ENCODE measurements at regions not wholly inside any gene's neighbourhood (a gene's known extent, or its start where the extent isn't known, plus 50 kb on each side); places are given as distances from the start of the nearest gene placed in this dataset.

- DNase-seq (ENCODE audit: low read depth) = no peak
These were observed 67.5 kb downstream of the ATP6V1G3 start for GRCh38 chr1:198472997-198473396.

GRCh38 chr1:198472119-198472518, 68.4 kb downstream of the ATP6V1G3 start:
- DNase-seq (ENCODE audit: low read depth) = no peak

GRCh38 chr1:198467907-198468306, 72.6 kb downstream of the ATP6V1G3 start:
- DNase-seq (ENCODE audit: low read depth) = no peak

- DNase-seq (ENCODE audit: low read depth) = no peak
These were observed 73.1 kb downstream of the ATP6V1G3 start for GRCh38 chr1:198467342-198467741.

GRCh38 chr1:198465201-198466144, 75.0 kb downstream of the ATP6V1G3 start:
- peak; percentile 59 for DNase-seq (ENCODE audit: low read depth)

GRCh38 chr1:198463709-198464108, 76.8 kb downstream of the ATP6V1G3 start:
- DNase-seq (ENCODE audit: low read depth) = no peak

GRCh38 chr1:198462365-198463019, 78.0 kb downstream of the ATP6V1G3 start:
- no peak for DNase-seq (ENCODE audit: low read depth)

- DNase-seq (ENCODE audit: low read depth) = no peak
These were observed 84.5 kb downstream of the ATP6V1G3 start for GRCh38 chr1:198455966-198456365.

- DNase-seq (ENCODE audit: low read depth) = peak; percentile 53
These were observed 90.6 kb downstream of the ATP6V1G3 start for GRCh38 chr1:198449727-198450433.

GRCh38 chr1:198449261-198449660, 91.2 kb downstream of the ATP6V1G3 start:
- DNase-seq (ENCODE audit: low read depth) = no peak

GRCh38 chr1:198447468-198447867, 93.0 kb downstream of the ATP6V1G3 start:
- DNase-seq (ENCODE audit: low read depth) = no peak

GRCh38 chr1:198445872-198446271, 94.6 kb downstream of the ATP6V1G3 start:
- no peak for DNase-seq (ENCODE audit: low read depth)

- peak; percentile 61 for DNase-seq (ENCODE audit: low read depth)
These were observed 95.7 kb downstream of the ATP6V1G3 start for GRCh38 chr1:198444792-198445191.

- DNase-seq (ENCODE audit: low read depth) = peak; percentile 95
These were observed 96.9 kb downstream of the ATP6V1G3 start for GRCh38 chr1:198443365-198444233.

GRCh38 chr1:198440842-198441241, 99.6 kb downstream of the ATP6V1G3 start:
- DNase-seq (ENCODE audit: low read depth) = no peak

- peak; percentile 54 for DNase-seq (ENCODE audit: low read depth)
These were observed 103.1 kb downstream of the ATP6V1G3 start for GRCh38 chr1:198437332-198437731.

- no peak for DNase-seq (ENCODE audit: low read depth)
These were observed 104.2 kb downstream of the ATP6V1G3 start for GRCh38 chr1:198436276-198436675.

- DNase-seq (ENCODE audit: low read depth) = no peak
These were observed 105.4 kb downstream of the ATP6V1G3 start for GRCh38 chr1:198435056-198435455.

- DNase-seq (ENCODE audit: low read depth) = no peak
These were observed 116.0 kb downstream of the ATP6V1G3 start for GRCh38 chr1:198424441-198424840.

GRCh38 chr1:198423673-198424072, 116.8 kb downstream of the ATP6V1G3 start:
- DNase-seq (ENCODE audit: low read depth) = no peak

GRCh38 chr1:198417039-198417438, 123.4 kb downstream of the ATP6V1G3 start:
- DNase-seq (ENCODE audit: low read depth) = peak; percentile 14

GRCh38 chr1:198416296-198416695, 124.2 kb downstream of the ATP6V1G3 start:
- peak; percentile 38 for DNase-seq (ENCODE audit: low read depth)
